ENCODE measurements at regions not wholly inside any gene's neighbourhood (a gene's known extent, or its start where the extent isn't known, plus 50 kb on each side); places are given as distances from the start of the nearest gene placed in this dataset.
"Not testable (repeated sequence)": the region's sequence is repeated elsewhere in the genome, so short reads cannot be mapped to it uniquely, and the experiment has no call there.

GRCh38 chr9:100639854-100640253, 62.0 kb downstream of the CAVIN4 start:
- H3K4me3 ChIP-seq (ENCODE audit: control insufficient read depth, low read depth, low read length), result no peak overlapping the region
- no peak for DNase-seq (ENCODE audit: low read depth)
- TF ChIP-seq, protein P1, sequence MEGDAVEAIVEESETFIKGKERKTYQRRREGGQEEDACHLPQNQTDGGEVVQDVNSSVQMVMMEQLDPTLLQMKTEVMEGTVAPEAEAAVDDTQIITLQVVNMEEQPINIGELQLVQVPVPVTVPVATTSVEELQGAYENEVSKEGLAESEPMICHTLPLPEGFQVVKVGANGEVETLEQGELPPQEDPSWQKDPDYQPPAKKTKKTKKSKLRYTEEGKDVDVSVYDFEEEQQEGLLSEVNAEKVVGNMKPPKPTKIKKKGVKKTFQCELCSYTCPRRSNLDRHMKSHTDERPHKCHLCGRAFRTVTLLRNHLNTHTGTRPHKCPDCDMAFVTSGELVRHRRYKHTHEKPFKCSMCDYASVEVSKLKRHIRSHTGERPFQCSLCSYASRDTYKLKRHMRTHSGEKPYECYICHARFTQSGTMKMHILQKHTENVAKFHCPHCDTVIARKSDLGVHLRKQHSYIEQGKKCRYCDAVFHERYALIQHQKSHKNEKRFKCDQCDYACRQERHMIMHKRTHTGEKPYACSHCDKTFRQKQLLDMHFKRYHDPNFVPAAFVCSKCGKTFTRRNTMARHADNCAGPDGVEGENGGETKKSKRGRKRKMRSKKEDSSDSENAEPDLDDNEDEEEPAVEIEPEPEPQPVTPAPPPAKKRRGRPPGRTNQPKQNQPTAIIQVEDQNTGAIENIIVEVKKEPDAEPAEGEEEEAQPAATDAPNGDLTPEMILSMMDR (conservative IDR thresholded peaks at IDR 0.05; ENCODE audit: control insufficient read depth, insufficient read depth, low read depth, low read length), result no peak

- TF ChIP-seq, protein P1 (conservative IDR thresholded peaks at IDR 0.05; ENCODE audit: control insufficient read depth, insufficient read depth, low read depth, low read length), result no peak
- DNase-seq (ENCODE audit: low read depth), result no peak
- no peak overlapping the region for H3K4me3 ChIP-seq (ENCODE audit: control insufficient read depth, low read depth, low read length)
These were observed 62.7 kb downstream of the CAVIN4 start for GRCh38 chr9:100640447-100641050.

DNA sequence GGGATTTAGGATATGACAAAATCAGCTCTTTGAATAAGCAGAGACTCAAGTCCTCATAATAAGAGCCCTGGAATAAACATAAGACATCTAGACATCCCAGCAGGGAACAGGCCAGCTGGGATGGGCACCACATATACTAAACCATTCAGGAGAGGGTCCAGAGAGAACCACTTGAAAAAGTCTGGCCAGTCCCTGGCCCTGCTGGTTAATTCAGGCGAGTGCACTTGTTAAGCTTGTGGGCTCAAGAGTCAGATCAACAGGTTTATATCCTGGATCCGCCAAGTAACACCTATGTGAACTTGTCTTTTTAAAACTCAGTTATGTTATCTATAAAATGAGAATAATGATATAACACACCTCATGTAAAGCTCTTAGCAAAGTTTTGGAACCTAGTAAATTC, 63.3 kb downstream of the CAVIN4 start:
- DNase-seq (ENCODE audit: low read depth), result no peak
- H3K4me3 ChIP-seq (ENCODE audit: control insufficient read depth, low read depth, low read length), result no peak overlapping the region
- TF ChIP-seq, protein P1 (conservative IDR thresholded peaks at IDR 0.05; ENCODE audit: control insufficient read depth, insufficient read depth, low read depth, low read length), result no peak

GRCh38 chr9:100652850-100653249, 75.0 kb downstream of the CAVIN4 start:
- DNase-seq (ENCODE audit: low read depth), result no peak
- TF ChIP-seq, protein P1 (conservative IDR thresholded peaks at IDR 0.05; ENCODE audit: control insufficient read depth, insufficient read depth, low read depth, low read length), result no peak
- no peak overlapping the region for H3K4me3 ChIP-seq (ENCODE audit: control insufficient read depth, low read depth, low read length)

GRCh38 chr9:100653643-100654334, 75.9 kb downstream of the CAVIN4 start:
- no peak for DNase-seq (ENCODE audit: low read depth)
- no peak overlapping the region for H3K4me3 ChIP-seq (ENCODE audit: control insufficient read depth, low read depth, low read length)
- TF ChIP-seq, protein P1 (conservative IDR thresholded peaks at IDR 0.05; ENCODE audit: control insufficient read depth, insufficient read depth, low read depth, low read length), result no peak

DNA sequence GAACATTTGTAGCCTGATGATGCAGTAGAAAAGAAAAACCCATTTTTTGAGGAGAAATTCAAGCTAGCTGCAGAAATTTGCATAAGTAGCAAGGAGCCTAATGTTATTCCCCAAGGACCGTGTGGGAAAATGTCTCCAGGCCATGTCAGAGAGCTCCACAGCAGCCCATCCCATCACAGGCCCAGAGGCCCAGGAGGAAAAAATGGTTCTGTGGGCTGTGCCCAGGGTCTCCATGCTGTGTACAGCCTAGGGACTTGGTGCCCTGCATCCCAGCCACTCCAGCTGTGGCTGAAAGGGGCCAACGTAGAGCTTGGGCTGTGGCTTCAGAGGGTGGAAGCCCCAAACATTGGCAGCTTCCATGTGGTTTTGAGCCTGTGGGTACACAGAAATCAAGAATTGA, 79.0 kb downstream of the CAVIN4 start:
- DNase-seq (ENCODE audit: low read depth), result not testable (repeated sequence)

GRCh38 chr9:100661668-100662067, 83.8 kb downstream of the CAVIN4 start:
- TF ChIP-seq, protein P1 (conservative IDR thresholded peaks at IDR 0.05; ENCODE audit: control insufficient read depth, insufficient read depth, low read depth, low read length), result no peak
- DNase-seq (ENCODE audit: low read depth), result no peak
- no peak overlapping the region for H3K4me3 ChIP-seq (ENCODE audit: control insufficient read depth, low read depth, low read length)

More for the DNA sequence above, 79.0 kb downstream of the CAVIN4 start:
- H3K4me3 ChIP-seq (ENCODE audit: control insufficient read depth, low read depth, low read length), result not testable (repeated sequence)
